OCI-LY7 (cell line): ENCODE measurements at regions not wholly inside any gene's neighbourhood (a gene's known extent, or its start where the extent isn't known, plus 50 kb on each side); places are given as distances from the start of the nearest gene placed in this dataset.
A peak's percentile ranks its signal among the peaks of the same experiment; 100 is the strongest.

Experiments
- BruUV-seq: library from RNA; stranded (reverse); fragments of 400-500 nt; replicated peaks from 2 replicates; lab custom pipeline; 2021; lab: Mats Ljungman, UMichigan
- CTCF ChIA-PET: fragments of 300-600 bp; sonication (Branson Sonifier 250); formaldehyde crosslinking; loops from one replicate; lab custom pipeline; 2022; ENCODE audit warnings: antibody characterized with exemption; ENCODE audit not compliant: unreplicated experiment; lab: Charles Lee
- POLR2A ChIA-PET: fragments of 300-600 bp; sonication (Branson Sonifier 250); formaldehyde crosslinking; loops from one replicate; lab custom pipeline; 2022; ENCODE audit warnings: antibody characterized with exemption; lab: Charles Lee
- DNase-seq: peaks from one replicate; pipeline ENCODE4 v3.0.0-alpha.2; 2015; ENCODE audit warnings: low spot score
- H2AFZ ChIP-seq: fragments of 200-600 bp; sonication (generic), shearing (Covaris generic); 2 replicates; pipeline ENCODE4 v1.6.1; 2014; ENCODE audit warnings: mild to moderate bottlenecking, antibody characterized with exemption, low read length, moderate library complexity
- H3K27ac ChIP-seq: fragments of 200-600 bp; sonication (generic); 2 replicates; pipeline ENCODE4 v1.5.1; 2014; ENCODE audit warnings: mixed run types, low read depth, mild to moderate bottlenecking, moderate library complexity, low read length, inconsistent platforms; ENCODE audit not compliant: poor library complexity, severe bottlenecking
- H3K36me3 ChIP-seq: fragments of 200-600 bp; sonication (generic); 2 replicates; pipeline ENCODE4 v1.6.1; 2014; ENCODE audit warnings: mild to moderate bottlenecking, antibody characterized with exemption, low read length, moderate library complexity, mixed read lengths; ENCODE audit not compliant: insufficient read depth
- H3K4me1 ChIP-seq: fragments of 200-600 bp; sonication (generic); 2 replicates; pipeline ENCODE4 v1.5.1; 2014; ENCODE audit warnings: mild to moderate bottlenecking, low read length; ENCODE audit not compliant: insufficient read depth, poor library complexity, severe bottlenecking
- H3K4me2 ChIP-seq: fragments of 200-600 bp; sonication (generic); 2 replicates; pipeline ENCODE4 v1.6.1; 2014; ENCODE audit warnings: mild to moderate bottlenecking, low read length
- H3K4me3 ChIP-seq: fragments of 200-600 bp; sonication (generic); 2 replicates; pipeline ENCODE4 v1.5.1; 2014; ENCODE audit warnings: mild to moderate bottlenecking, low read depth, low read length; ENCODE audit not compliant: poor library complexity, severe bottlenecking
- H3K79me2 ChIP-seq: fragments of 200-600 bp; sonication (generic); 2 replicates; pipeline ENCODE4 v1.6.1; 2016; ENCODE audit warnings: low read depth, mild to moderate bottlenecking, low read length, moderate library complexity, mixed read lengths; ENCODE audit not compliant: insufficient read depth
- H3K9me2 ChIP-seq: fragments of 200-600 bp; sonication (generic); 2 replicates; pipeline ENCODE4 v1.6.1; 2016; ENCODE audit warnings: mild to moderate bottlenecking, low read length, mixed read lengths; ENCODE audit not compliant: insufficient read depth
- H3K9me3 ChIP-seq: fragments of 200-600 bp; sonication (generic); 2 replicates; pipeline ENCODE4 v1.6.1; 2014; ENCODE audit warnings: mild to moderate bottlenecking, mixed run types, low read length, mixed read lengths
- H4K20me1 ChIP-seq: fragments of 200-600 bp; sonication (generic); 2 replicates; pipeline ENCODE4 v1.6.1; 2014; ENCODE audit warnings: mild to moderate bottlenecking, antibody characterized with exemption, low read length, moderate library complexity, mixed read lengths; ENCODE audit not compliant: insufficient read depth
- EZH2phosphoT487 ChIP-seq: fragments of 200-600 bp; sonication (generic); IDR thresholded peaks from 2 replicates; pipeline ENCODE4 v1.6.1; 2018; ENCODE audit warnings: low read depth, borderline replicate concordance, mild to moderate bottlenecking, mixed run types, antibody characterized with exemption, low read length, moderate library complexity, mixed read lengths
- intact Hi-C: fragments of 100-400 bp; cut with micrococcal nuclease; formaldehyde crosslinking; loops from one replicate; pipeline ENCODE4 v1.10.0; 2022; ENCODE audit not compliant: unreplicated experiment
- TF ChIP-seq, protein P1 (sequence below): fragments of 200-600 bp; sonication (generic); conservative IDR thresholded peaks from 2 replicates; pipeline ENCODE4 v1.5.1; 2014; ENCODE audit warnings: mild to moderate bottlenecking, antibody characterized with exemption, low read length, moderate library complexity, mixed read lengths

DNA sequence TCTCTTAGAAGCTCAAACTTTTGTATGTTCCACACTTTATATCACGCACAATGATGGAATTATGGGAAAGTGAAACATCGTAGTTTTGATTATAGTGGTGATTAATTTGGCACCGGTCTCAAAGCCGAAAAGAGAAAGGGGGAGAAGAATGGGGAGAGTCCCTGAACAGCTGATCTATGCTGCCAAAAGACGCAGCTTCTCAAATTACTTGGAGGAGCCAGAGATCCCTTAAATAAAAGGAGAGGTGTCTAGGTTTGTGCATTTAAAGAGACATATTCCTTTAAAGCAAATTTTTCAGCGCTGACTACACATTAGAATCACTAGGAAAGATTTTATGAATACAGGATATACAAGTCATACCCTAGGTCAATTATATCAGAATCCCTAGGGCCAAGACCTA, 599.6 kb upstream of the ADAMTS5 start:
- Histone ChIP-seq H4K20me1 (no peaks in the 10 kb centered on the region), H3K79me2 (no peaks in the 10 kb centered on the region), H3K36me3 (no peaks in the 10 kb centered on the region), H2AFZ (no peak overlapping the region), H3K4me1 (no peaks in the 10 kb centered on the region), H3K27ac (no peak overlapping the region), H3K9me2 (no peaks in the 10 kb centered on the region), H3K4me3 (no peak overlapping the region), H3K4me2 (no peak overlapping the region), H3K9me3 (0 out of 2 replicates have a peak, but pooled peaks cover 3% of the 10 kb centered on the region)
- POLR2A ChIA-PET, result interaction anchor here (0.6 kb wide), 1 partner anchor 1820 kb away, joined by 4 read pairs; no protein-coding TSS in a partner anchor
- intact Hi-C loops, result no loop called here
- CTCF ChIA-PET, result no interaction called here
- DNase-seq, result no peak
- no TSS peak for BruUV-seq
- TF ChIP-seq, protein P1, sequence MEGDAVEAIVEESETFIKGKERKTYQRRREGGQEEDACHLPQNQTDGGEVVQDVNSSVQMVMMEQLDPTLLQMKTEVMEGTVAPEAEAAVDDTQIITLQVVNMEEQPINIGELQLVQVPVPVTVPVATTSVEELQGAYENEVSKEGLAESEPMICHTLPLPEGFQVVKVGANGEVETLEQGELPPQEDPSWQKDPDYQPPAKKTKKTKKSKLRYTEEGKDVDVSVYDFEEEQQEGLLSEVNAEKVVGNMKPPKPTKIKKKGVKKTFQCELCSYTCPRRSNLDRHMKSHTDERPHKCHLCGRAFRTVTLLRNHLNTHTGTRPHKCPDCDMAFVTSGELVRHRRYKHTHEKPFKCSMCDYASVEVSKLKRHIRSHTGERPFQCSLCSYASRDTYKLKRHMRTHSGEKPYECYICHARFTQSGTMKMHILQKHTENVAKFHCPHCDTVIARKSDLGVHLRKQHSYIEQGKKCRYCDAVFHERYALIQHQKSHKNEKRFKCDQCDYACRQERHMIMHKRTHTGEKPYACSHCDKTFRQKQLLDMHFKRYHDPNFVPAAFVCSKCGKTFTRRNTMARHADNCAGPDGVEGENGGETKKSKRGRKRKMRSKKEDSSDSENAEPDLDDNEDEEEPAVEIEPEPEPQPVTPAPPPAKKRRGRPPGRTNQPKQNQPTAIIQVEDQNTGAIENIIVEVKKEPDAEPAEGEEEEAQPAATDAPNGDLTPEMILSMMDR, result no peak
- TF ChIP-seq EZH2phosphoT487, result no peak

DNA sequence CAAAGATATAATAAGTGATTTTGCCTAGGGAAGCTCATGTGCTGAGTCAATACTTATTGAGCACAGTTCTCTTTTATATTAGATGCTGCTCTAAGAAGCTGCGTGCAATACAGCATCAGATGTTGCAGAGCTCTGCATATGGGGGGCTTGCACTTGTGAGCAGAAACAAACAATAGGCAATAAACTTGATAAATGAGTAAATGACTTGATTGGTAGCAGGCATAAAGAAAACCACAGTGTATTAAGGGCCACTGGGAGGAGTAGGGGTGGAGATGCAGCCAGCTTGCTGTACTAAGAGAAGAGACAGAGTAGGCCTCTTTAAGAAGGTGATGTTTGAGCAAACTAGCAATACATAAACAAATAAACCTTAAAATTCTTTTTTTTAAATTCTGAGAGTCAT, 598.5 kb upstream of the ADAMTS5 start:
- no TSS peak for BruUV-seq
- no peaks in the 10 kb centered on the region for H3K36me3 ChIP-seq
- POLR2A ChIA-PET, result interaction anchor here (0.6 to 0.8 kb wide), 2 partner anchors 18 to 29 kb away, joined by 3 to 4 read pairs; no protein-coding TSS in a partner anchor
- no peak for DNase-seq
- no peaks in the 10 kb centered on the region for H4K20me1 ChIP-seq
- H3K4me3 ChIP-seq, result no peak overlapping the region
- H3K27ac ChIP-seq, result no peak overlapping the region
- no peaks in the 10 kb centered on the region for H3K4me1 ChIP-seq
- CTCF ChIA-PET, result no interaction called here
- no peaks in the 10 kb centered on the region for H3K79me2 ChIP-seq
- H2AFZ ChIP-seq, result no peak overlapping the region
- H3K9me2 ChIP-seq, result no peaks in the 10 kb centered on the region
- H3K9me3 ChIP-seq, result no peaks in the 10 kb centered on the region
- no peak overlapping the region for H3K4me2 ChIP-seq
- TF ChIP-seq EZH2phosphoT487, result no peak
- TF ChIP-seq, protein P1, result no peak
- intact Hi-C loops, result no loop called here

DNA sequence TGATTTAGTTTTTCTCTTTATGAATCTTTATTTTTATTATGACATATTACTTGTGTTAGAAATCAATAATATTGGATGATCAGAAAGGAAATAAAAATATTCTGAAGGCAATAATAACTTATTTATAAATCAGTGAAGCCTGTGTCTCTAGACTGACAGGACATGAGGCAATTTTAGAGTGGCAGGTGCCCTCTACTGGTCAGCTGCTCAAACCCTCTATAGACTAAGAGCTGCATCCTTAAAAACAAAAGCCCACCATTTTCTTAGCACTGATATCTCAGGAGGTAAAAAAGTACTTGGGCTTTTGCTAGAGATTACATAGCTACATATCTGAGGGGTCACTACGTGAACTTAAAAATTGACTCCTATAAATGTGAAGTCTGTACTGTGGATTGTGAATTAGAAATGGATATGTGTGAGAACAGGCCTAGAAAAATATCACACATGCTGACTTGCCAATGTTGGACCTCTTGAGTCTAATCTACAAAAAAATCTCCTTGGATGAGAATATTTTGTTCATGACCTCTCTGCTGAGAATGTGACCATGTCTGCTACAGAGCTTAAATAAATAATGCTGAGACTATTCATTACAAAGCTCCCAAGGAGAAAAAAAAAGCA, 597.9 kb upstream of the ADAMTS5 start:
- H3K79me2 ChIP-seq, result no peaks in the 10 kb centered on the region
- POLR2A ChIA-PET, result interaction anchor here (0.6 to 0.8 kb wide), 2 partner anchors 19 to 29 kb away, joined by 3 to 4 read pairs; no protein-coding TSS in a partner anchor

More for the DNA sequence above, 597.9 kb upstream of the ADAMTS5 start:
- CTCF ChIA-PET, result no interaction called here
- Histone ChIP-seq H3K4me1 (no peaks in the 10 kb centered on the region), H4K20me1 (no peaks in the 10 kb centered on the region), H3K9me2 (no peaks in the 10 kb centered on the region), H3K9me3 (no peaks in the 10 kb centered on the region), H2AFZ (no peak overlapping the region), H3K36me3 (no peaks in the 10 kb centered on the region), H3K4me2 (no peak overlapping the region), H3K27ac (no peak overlapping the region), H3K4me3 (no peak overlapping the region)
- no peak for TF ChIP-seq EZH2phosphoT487
- TF ChIP-seq, protein P1, result peak; percentile 72
- BruUV-seq, result no TSS peak
- peak; percentile 5 for DNase-seq
- intact Hi-C loops, result no loop called here
